Progenitor cell of endocrine pancreas (in vitro differentiated cells): ENCODE measurements at regions not wholly inside any gene's neighbourhood (a gene's known extent, or its start where the extent isn't known, plus 50 kb on each side); places are given as distances from the start of the nearest gene placed in this dataset.

Experiments
- DNase-seq: peaks from one replicate; pipeline ENCODE4 v3.0.0; 2021; ENCODE audit warnings: low spot score; ENCODE audit not compliant: unreplicated experiment
- H3K27ac Mint-ChIP-seq: 2 replicates; pipeline ENCODE4 v1.8.0; 2021; ENCODE audit warnings: mild to moderate bottlenecking, moderate library complexity, mixed read lengths
- H3K27me3 Mint-ChIP-seq: 2 replicates; pipeline ENCODE4 v1.8.0; 2021; ENCODE audit warnings: mixed read lengths
- H3K36me3 Mint-ChIP-seq: 2 replicates; pipeline ENCODE4 v1.8.0; 2022; ENCODE audit warnings: mixed read lengths; ENCODE audit not compliant: insufficient read depth
- H3K4me1 Mint-ChIP-seq: 2 replicates; pipeline ENCODE4 v1.8.0; 2021; ENCODE audit warnings: low read depth, mixed read lengths
- H3K4me3 Mint-ChIP-seq: 2 replicates; pipeline ENCODE4 v1.8.0; 2021; ENCODE audit warnings: low read depth, mild to moderate bottlenecking, moderate library complexity, mixed read lengths
- H3K9me3 Mint-ChIP-seq: 2 replicates; pipeline ENCODE4 v1.8.0; 2021; ENCODE audit warnings: low read depth, mixed read lengths
- CTCF ChIP-seq: fragments of 200-600 bp; sonication (generic); IDR thresholded peaks from one replicate; pipeline ENCODE4 v1.5.0; 2021; ENCODE audit warnings: antibody characterized with exemption, mild to moderate bottlenecking; ENCODE audit not compliant: unreplicated experiment

- H3K4me3 Mint-ChIP-seq: no peak overlapping the region
- H3K4me1 Mint-ChIP-seq: peaks cover 1% of the 10 kb centered on the region
- H3K27me3 Mint-ChIP-seq: no peaks in the 10 kb centered on the region
- no peak for TF ChIP-seq CTCF
- no peak overlapping the region for H3K27ac Mint-ChIP-seq
- DNase-seq: no peak
- H3K9me3 Mint-ChIP-seq: no peaks in the 10 kb centered on the region
- no peaks in the 10 kb centered on the region for H3K36me3 Mint-ChIP-seq
Measured at GRCh38 chr3:116916836-116917235, 207.3 kb downstream of the TUSC7 start.

- peaks cover 26% of the 10 kb centered on the region for H3K9me3 Mint-ChIP-seq
- TF ChIP-seq CTCF: no peak
- no peak overlapping the region for H3K4me3 Mint-ChIP-seq
- H3K36me3 Mint-ChIP-seq: peaks cover 2% of the 10 kb centered on the region
- no peak for DNase-seq
- no peaks in the 10 kb centered on the region for H3K27me3 Mint-ChIP-seq
- H3K27ac Mint-ChIP-seq: no peak overlapping the region
- H3K4me1 Mint-ChIP-seq: peaks cover 1% of the 10 kb centered on the region
Measured at GRCh38 chr3:116920826-116921610, 211.4 kb downstream of the TUSC7 start.

GRCh38 chr3:116927918-116928317 lies 218.3 kb downstream of the TUSC7 start:
- Mint-ChIP-seq H3K36me3 (peaks cover 2% of the 10 kb centered on the region), H3K4me1 (no peaks in the 10 kb centered on the region), H3K4me3 (no peak overlapping the region), H3K9me3 (peaks cover 24% of the 10 kb centered on the region), H3K27ac (no peak overlapping the region), H3K27me3 (no peaks in the 10 kb centered on the region)
- TF ChIP-seq CTCF: no peak
- DNase-seq: no peak

- Mint-ChIP-seq H3K36me3 (peaks cover 2% of the 10 kb centered on the region), H3K27me3 (no peaks in the 10 kb centered on the region), H3K4me1 (no peaks in the 10 kb centered on the region), H3K9me3 (peaks cover 15% of the 10 kb centered on the region), H3K27ac (no peak overlapping the region), H3K4me3 (no peak overlapping the region)
- no peak for TF ChIP-seq CTCF
- DNase-seq: no peak
Measured at GRCh38 chr3:116929505-116930222, 220.1 kb downstream of the TUSC7 start.

GRCh38 chr3:116930786-116931185 lies 221.2 kb downstream of the TUSC7 start:
- no peak for DNase-seq
- Mint-ChIP-seq H3K9me3 (peaks cover 5% of the 10 kb centered on the region), H3K4me1 (no peaks in the 10 kb centered on the region), H3K36me3 (no peaks in the 10 kb centered on the region), H3K27me3 (no peaks in the 10 kb centered on the region), H3K4me3 (no peak overlapping the region), H3K27ac (no peak overlapping the region)
- no peak for TF ChIP-seq CTCF
